Muscle layer of duodenum (tissue), 2 donors: ENCODE measurements at regions not wholly inside any gene's neighbourhood (a gene's known extent, or its start where the extent isn't known, plus 50 kb on each side); places are given as distances from the start of the nearest gene placed in this dataset.

Experiments
- H3K27ac ChIP-seq: one replicate; pipeline ENCODE4 v1.7.0; 2013; ENCODE audit warnings: mild to moderate bottlenecking, low read length
- H3K27me3 ChIP-seq: one replicate; pipeline ENCODE4 v1.7.0; 2013; ENCODE audit warnings: low read depth, mild to moderate bottlenecking, control low read depth, low read length
- H3K36me3 ChIP-seq, 2 donors: one replicate each; pipeline ENCODE4 v1.7.0; 2013; ENCODE audit warnings: low read length in 2 of 2, control low read depth in 1 of 2, mild to moderate bottlenecking in 1 of 2; ENCODE audit not compliant: insufficient read depth in 2 of 2, control insufficient read depth in 1 of 2
- H3K4me1 ChIP-seq, 2 donors: one replicate each; pipeline ENCODE4 v1.7.0; 2013; ENCODE audit warnings: low read length in 2 of 2, mild to moderate bottlenecking in 2 of 2, control low read depth in 1 of 2, moderate library complexity in 1 of 2; ENCODE audit not compliant: insufficient read depth in 2 of 2, control insufficient read depth in 1 of 2
- H3K4me3 ChIP-seq, 2 donors: one replicate each; pipeline ENCODE4 v1.7.0; 2013; ENCODE audit warnings: low read length in 2 of 2, low read depth in 1 of 2, mild to moderate bottlenecking in 1 of 2
- H3K9me3 ChIP-seq, 2 donors: one replicate each; pipeline ENCODE4 v1.7.0; 2013; ENCODE audit warnings: low read length in 2 of 2, control low read depth in 1 of 2, mild to moderate bottlenecking in 1 of 2; ENCODE audit not compliant: control insufficient read depth in 1 of 2
- donor health status: healthy.

- H3K9me3 ChIP-seq = no peaks in the 10 kb centered on the region
- no peaks in the 10 kb centered on the region for H3K4me1 ChIP-seq
- no peak overlapping the region for H3K27ac ChIP-seq
- H3K27me3 ChIP-seq = no peaks in the 10 kb centered on the region
- no peaks in the 10 kb centered on the region for H3K36me3 ChIP-seq
- no peak overlapping the region for H3K4me3 ChIP-seq
These were observed 750.8 kb upstream of the SLC35B3 start for GRCh38 chr6:9186148-9186547.

DNA sequence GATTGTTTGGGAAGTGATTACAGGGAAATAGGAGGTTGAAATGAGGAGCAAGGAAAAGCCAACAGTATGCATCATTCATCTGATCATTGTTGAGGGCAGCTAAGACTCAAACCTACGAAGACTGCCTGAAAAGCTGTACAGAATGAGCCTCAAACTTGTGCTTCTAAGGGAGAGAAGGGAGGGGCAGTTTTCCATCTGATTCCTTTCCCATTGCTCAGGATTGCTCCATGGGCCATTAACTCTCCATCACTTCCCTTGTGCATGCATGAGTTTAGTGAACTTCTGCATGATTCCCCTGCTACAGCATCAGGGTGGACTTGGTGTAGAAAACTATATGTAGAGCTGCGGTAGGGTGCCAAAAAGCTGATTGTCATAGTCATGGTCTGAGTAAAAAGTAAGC lies 742.7 kb upstream of the SLC35B3 start:
- Histone ChIP-seq H3K27me3 (no peaks in the 10 kb centered on the region), H3K9me3 (no peaks in the 10 kb centered on the region), H3K36me3 (no peaks in the 10 kb centered on the region), H3K27ac (no peak overlapping the region), H3K4me1 (no peaks in the 10 kb centered on the region), H3K4me3 (no peak overlapping the region)

GRCh38 chr6:9173229-9173628 lies 737.9 kb upstream of the SLC35B3 start:
- H3K4me1 ChIP-seq = no peaks in the 10 kb centered on the region
- H3K36me3 ChIP-seq = no peaks in the 10 kb centered on the region
- no peaks in the 10 kb centered on the region for H3K9me3 ChIP-seq
- no peak overlapping the region for H3K27ac ChIP-seq
- H3K4me3 ChIP-seq = no peak overlapping the region
- H3K27me3 ChIP-seq = no peaks in the 10 kb centered on the region

DNA sequence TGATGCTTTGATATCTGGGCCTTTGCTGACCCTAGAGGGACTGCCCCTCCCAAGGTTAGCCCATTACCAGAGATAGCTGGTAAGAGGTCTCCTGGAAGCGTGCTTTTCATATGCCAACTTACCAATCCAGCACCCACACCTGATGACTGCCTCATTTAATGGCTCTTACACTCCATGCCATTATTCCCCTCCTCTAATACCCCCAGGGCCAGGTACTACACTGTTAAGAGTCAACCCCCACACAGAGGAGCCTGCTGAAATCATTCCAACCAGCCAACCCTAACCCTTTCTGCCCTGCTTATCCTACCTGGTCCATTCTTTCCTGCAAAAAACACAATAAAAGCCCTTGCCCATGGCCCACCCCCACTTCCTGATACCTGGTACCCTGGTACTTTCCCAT lies 736.8 kb upstream of the SLC35B3 start:
- H3K36me3 ChIP-seq = no peaks in the 10 kb centered on the region
- no peaks in the 10 kb centered on the region for H3K4me1 ChIP-seq
- H3K4me3 ChIP-seq = no peak overlapping the region
- no peak overlapping the region for H3K27ac ChIP-seq
- no peaks in the 10 kb centered on the region for H3K9me3 ChIP-seq
- H3K27me3 ChIP-seq = no peaks in the 10 kb centered on the region

- Histone ChIP-seq H3K4me3 (no peak overlapping the region), H3K9me3 (no peaks in the 10 kb centered on the region), H3K27ac (no peak overlapping the region), H3K4me1 (no peaks in the 10 kb centered on the region), H3K36me3 (no peaks in the 10 kb centered on the region), H3K27me3 (no peaks in the 10 kb centered on the region)
These were observed 733.3 kb upstream of the SLC35B3 start for GRCh38 chr6:9168669-9169068.

GRCh38 chr6:9161731-9162130 lies 726.4 kb upstream of the SLC35B3 start:
- H3K36me3 ChIP-seq = no peaks in the 10 kb centered on the region
- no peaks in the 10 kb centered on the region for H3K27me3 ChIP-seq
- H3K4me3 ChIP-seq = no peak overlapping the region
- no peaks in the 10 kb centered on the region for H3K4me1 ChIP-seq
- peaks cover 0 to 9% of the 10 kb centered on the region in 2 donors for H3K9me3 ChIP-seq
- no peak overlapping the region for H3K27ac ChIP-seq

- Histone ChIP-seq H3K4me3 (no peak overlapping the region), H3K27ac (no peak overlapping the region), H3K9me3 (peaks cover 0 to 9% of the 10 kb centered on the region in 2 donors), H3K27me3 (no peaks in the 10 kb centered on the region), H3K36me3 (no peaks in the 10 kb centered on the region), H3K4me1 (no peaks in the 10 kb centered on the region)
These were observed 723.7 kb upstream of the SLC35B3 start for GRCh38 chr6:9159051-9159450.

DNA sequence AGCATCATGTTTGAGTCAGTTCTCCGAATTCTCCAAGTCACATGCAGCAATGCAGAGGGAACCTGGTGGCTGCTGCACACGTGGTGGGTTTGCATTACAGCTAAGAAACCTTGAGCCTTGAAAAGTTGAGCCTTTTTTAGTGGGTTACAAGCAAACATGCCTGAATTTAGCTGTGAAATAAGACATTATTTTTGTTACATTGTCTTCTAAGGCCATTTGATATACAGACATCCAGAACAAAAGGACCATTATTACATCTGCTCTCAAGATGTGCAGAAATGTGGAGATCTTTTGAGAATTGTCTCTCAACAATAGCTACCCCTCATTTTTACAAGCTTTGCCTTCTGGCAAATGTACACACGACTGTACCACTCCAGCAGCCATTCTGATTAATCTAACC lies 720.5 kb upstream of the SLC35B3 start:
- H3K4me3 ChIP-seq = no peak overlapping the region
- no peaks in the 10 kb centered on the region for H3K4me1 ChIP-seq
- H3K27me3 ChIP-seq = no peaks in the 10 kb centered on the region
- H3K9me3 ChIP-seq = no peaks in the 10 kb centered on the region
- no peaks in the 10 kb centered on the region for H3K36me3 ChIP-seq
- no peak overlapping the region for H3K27ac ChIP-seq

- no peaks in the 10 kb centered on the region for H3K36me3 ChIP-seq
- H3K4me1 ChIP-seq = peaks cover 0 to 15% of the 10 kb centered on the region in 2 donors
- H3K4me3 ChIP-seq = no peak overlapping the region
- H3K27ac ChIP-seq = no peak overlapping the region
- peaks cover 0 to 6% of the 10 kb centered on the region in 2 donors for H3K9me3 ChIP-seq
- no peaks in the 10 kb centered on the region for H3K27me3 ChIP-seq
These were observed 707.8 kb upstream of the SLC35B3 start for GRCh38 chr6:9143140-9143539.

- Histone ChIP-seq H3K4me3 (no peak overlapping the region), H3K27ac (no peak overlapping the region)
These were observed 705.7 kb upstream of the SLC35B3 start for GRCh38 chr6:9140951-9141460.

DNA sequence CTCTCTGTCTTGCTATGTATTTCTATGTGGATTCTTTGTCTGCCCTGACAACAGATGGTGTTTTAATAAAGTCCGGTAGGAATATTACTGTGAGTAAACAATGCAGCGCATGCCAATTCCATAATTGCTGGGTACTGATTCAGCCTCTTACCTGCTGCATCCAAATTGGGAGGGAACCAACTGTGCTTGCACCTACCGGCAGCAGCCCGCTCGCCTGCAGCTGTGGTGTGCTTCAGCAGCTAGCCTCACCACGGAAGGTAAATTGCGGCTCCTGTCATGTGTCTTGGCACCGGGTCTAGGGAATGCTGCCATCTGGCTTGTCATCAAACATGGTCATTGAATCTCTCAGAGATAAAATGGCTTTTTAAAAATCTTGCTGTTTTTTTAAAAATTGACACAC lies 704.8 kb upstream of the SLC35B3 start:
- Histone ChIP-seq H3K9me3 (peaks cover 0 to 3% of the 10 kb centered on the region in 2 donors), H3K36me3 (no peaks in the 10 kb centered on the region), H3K4me1 (peaks cover 0 to 15% of the 10 kb centered on the region in 2 donors), H3K27ac (no peak overlapping the region), H3K4me3 (no peak overlapping the region), H3K27me3 (no peaks in the 10 kb centered on the region)

More at GRCh38 chr6:9140951-9141460, 705.7 kb upstream of the SLC35B3 start:
- Histone ChIP-seq H3K27me3 (no peaks in the 10 kb centered on the region), H3K36me3 (no peaks in the 10 kb centered on the region), H3K4me1 (peaks cover 0 to 15% of the 10 kb centered on the region in 2 donors), H3K9me3 (peaks cover 0 to 6% of the 10 kb centered on the region in 2 donors)

DNA sequence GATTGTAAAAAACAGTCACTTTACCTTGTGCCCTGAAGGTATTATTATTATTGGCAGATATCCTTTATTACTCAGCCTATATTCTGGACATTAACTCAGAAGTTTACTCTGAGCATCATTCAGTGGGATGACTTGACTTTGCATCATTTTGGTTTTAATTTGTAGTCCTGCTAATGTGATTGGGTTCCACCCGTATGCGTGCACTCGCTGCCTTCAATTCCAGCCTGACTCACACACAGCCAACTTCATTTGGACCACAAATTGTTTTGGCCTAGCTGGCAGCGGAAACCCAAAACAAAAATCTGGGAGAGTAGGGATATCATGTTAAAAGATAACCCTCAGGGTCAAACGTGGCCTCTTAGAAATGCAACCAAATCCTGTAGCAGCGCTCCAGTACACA lies 704.4 kb upstream of the SLC35B3 start:
- Histone ChIP-seq H3K27ac (no peak overlapping the region), H3K27me3 (no peaks in the 10 kb centered on the region), H3K4me3 (no peak overlapping the region), H3K9me3 (peaks cover 0 to 1% of the 10 kb centered on the region in 2 donors), H3K36me3 (no peaks in the 10 kb centered on the region), H3K4me1 (peaks cover 0 to 15% of the 10 kb centered on the region in 2 donors)
